GM21825 (cell line): ENCODE measurements at regions not wholly inside any gene's neighbourhood (a gene's known extent, or its start where the extent isn't known, plus 50 kb on each side); places are given as distances from the start of the nearest gene placed in this dataset.

Source experiments
- ATAC-seq: cut with Tn5 transposase; IDR thresholded peaks from one replicate; pipeline ENCODE4 v1.9.1; 2021; ENCODE audit warnings: mild to moderate bottlenecking, moderate library complexity; ENCODE audit not compliant: unreplicated experiment

GRCh38 chr17:77439189-77440018 lies 298.6 kb downstream of the SEC14L1 start:
- ATAC-seq: no peak

DNA sequence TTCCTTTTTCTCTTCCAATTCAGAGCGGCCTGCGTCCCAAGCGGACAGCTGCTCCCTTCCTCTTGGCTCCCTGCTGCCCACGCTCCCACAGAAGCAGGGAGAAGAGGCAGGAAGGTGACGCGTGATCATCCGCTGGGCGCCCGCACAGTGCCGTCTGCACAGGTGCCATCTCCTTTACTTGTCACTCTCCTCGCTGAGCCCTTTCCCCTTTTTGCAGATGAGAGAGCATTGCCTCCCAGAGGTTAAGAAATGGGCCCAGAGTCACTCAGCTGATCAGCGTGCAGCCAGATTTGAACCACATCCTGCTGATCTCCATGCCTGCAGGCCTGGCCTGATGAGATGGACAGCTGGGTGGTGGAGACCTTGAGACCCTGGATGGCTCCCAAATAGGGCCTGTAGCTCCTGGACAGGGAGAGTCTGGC lies 299.8 kb downstream of the SEC14L1 start:
- ATAC-seq: no peak

GRCh38 chr17:77441130-77441920 lies 300.6 kb downstream of the SEC14L1 start:
- peak; percentile 43 for ATAC-seq

GRCh38 chr17:77441940-77442339 lies 301.2 kb downstream of the SEC14L1 start:
- no peak for ATAC-seq

GRCh38 chr17:77442976-77443747 lies 302.4 kb downstream of the SEC14L1 start:
- ATAC-seq: no peak

- ATAC-seq: no peak
These were observed 303.0 kb downstream of the SEC14L1 start for GRCh38 chr17:77443748-77444260.

- ATAC-seq: no peak
These were observed 303.8 kb downstream of the SEC14L1 start for GRCh38 chr17:77444628-77444983.

GRCh38 chr17:77444984-77445759 lies 304.4 kb downstream of the SEC14L1 start:
- ATAC-seq: no peak

DNA sequence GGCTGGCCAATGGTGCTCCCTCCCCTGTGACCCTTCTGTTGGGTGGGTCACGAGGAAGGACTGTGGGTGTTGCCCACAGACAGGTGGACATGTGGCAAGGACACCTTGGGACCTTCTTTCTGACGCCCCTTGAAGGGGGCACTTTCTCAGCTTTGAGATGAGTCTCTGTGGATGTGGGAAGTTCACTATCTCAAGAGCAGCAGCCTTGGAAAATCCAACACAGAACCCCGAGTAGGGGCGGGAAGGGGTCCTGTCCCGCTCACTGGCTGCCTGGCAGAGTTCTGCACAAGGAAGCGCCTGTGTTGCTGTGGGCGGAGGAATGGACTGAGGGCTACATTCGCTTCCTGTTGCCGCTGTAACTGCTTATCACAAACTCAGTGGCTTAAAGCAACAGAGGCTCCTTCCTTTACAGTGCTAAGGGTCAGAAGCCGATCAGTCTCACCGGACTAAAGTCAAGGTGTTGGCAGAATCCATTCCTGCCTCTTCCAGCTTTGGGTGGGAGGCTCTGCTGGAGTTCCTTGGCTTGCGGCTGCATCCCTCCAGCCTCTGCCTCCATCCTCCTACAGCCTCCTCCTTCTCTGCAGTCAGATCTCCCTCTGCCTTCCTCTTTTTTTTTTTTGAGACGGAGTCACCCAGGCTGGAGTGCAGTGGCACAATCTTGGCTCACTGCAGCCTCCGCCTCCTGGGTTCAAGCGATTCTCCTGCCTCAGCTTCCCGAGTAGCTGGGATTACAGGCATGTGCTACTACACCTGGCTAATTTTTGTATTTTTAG lies 305.2 kb downstream of the SEC14L1 start:
- no peak for ATAC-seq

DNA sequence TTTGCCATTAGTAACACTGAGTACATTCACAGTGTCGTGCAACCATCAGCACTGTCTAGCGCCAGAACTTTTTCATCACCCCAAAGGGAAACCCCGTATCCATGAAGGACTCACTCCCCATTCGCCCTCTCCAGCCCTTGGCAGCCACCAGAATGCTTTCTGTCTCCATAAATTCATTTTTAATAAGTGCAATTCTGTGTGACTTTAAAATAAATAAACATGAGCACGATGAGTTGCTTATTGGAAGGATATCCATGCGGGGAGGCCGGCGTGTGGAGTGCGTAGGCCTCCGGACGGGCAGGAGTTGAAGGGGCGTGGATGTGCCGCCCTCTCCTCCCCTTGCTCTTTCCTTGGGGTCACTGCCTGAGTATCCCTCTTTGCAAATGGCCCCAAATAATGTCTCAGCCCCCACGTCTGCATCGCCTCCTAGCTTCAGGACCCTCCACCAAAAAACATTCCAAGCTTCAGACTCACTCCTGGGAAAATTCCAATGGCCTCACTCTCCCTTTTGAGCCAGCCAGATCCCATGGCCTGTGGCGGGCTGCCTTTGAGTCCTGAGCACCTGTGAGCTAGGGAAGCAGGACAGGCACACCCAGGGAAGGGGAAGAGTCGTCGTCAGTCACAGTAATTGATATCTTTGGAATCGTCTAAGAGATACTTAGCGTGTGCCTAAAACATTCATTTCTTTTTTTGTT lies 306.3 kb downstream of the SEC14L1 start:
- ATAC-seq: no peak

DNA sequence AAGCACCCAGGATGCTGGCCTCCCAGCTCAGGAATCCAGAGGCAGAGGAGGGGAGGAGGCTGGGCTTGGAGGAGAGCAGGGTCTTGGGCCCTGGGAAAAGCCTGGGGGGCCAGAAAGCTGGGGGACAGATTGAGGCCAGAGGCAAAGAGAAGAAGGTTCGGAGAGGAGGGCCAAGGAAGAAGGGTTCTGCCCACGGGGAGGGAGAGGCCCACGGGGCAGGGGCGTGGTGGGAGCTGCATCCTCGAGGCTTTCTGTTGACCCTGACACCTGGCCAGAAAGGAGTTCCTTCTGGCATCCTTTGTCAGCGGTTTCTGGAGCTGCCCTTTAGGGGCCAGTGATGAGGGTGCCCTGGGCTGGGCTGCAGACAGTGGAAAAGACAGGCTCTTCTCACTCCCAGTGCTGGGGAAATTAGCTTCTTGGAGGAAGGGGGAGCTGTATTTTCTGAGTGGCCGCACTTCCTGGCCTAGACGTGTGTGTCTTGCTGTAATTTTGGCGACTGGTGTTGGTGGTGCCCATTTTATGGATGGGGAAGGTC lies 308.7 kb downstream of the SEC14L1 start:
- no peak for ATAC-seq

GRCh38 chr17:77449908-77450741 lies 309.4 kb downstream of the SEC14L1 start:
- no peak for ATAC-seq

GRCh38 chr17:77450742-77451244 lies 310.0 kb downstream of the SEC14L1 start:
- ATAC-seq: peak; percentile 0

DNA sequence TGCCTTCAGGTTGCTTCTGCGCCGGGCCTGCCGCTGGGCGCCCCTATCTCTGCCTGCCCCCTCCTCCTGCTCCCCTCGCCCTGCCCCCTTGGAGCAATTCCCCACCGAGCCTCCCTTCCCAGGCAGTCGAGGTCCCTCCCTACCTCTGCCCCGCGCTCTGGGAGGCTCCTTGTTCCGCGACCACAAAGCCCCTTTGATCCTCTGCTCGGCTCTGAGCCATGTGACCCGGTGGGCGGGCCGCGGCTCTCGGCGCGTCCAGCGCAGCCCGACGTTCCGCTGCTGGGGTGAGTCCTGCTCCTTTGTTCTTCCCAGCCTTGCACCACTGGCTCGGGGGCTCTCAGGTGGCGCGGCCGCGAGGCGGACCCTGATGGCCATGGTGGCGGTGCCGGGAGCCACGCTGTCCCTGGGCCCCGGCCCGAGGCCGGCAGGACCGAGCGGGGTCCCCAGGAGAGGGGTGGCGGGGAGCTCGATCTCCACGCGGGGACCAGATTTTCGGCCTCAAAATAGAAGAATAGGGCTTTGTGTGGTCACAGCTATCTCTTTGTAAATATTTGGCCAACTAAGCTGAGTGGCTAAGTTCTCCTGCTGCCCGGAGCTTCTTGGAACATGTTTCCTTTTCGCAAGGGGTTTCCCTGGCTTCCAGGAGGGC lies 310.6 kb downstream of the SEC14L1 start:
- ATAC-seq: peak; percentile 33

GRCh38 chr17:77451894-77452852 lies 311.4 kb downstream of the SEC14L1 start:
- no peak for ATAC-seq

DNA sequence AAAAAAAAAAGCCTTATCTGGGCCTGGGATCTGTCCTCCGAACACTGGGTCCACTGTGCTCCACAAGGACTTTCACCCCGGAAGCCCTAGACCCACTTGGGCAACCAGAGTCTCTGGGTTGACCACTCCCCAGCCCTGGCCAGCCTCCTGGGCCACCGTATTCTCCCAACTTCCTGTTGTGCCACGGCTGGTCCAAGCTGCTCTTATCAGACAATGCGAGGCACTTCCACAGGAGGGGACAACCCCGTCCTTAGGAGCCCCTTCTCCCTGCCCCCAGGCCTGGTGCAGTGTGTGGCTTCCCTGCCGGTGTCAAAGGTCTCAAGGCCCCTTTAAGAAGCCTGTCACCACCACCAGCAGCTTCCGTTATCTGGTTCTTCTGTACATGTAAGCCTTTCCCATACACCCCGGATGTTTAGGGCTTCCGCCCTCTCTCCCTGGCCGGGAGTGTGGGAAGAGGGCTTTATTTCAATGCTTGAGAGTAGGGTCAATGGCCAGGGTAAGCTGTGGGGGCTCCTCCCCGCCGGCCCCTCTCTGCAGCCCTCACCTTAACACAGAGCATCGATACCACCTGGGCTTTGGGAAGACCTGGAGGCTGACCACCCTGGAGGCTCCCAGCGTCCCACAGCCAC lies 313.0 kb downstream of the SEC14L1 start:
- no peak for ATAC-seq
